OCI-LY7 (cell line): ENCODE measurements at regions not wholly inside any gene's neighbourhood (a gene's known extent, or its start where the extent isn't known, plus 50 kb on each side); places are given as distances from the start of the nearest gene placed in this dataset.

ENCODE experiments used
- BruUV-seq: library from RNA; stranded (reverse); fragments of 400-500 nt; replicated peaks from 2 replicates; lab custom pipeline; 2021; lab: Mats Ljungman, UMichigan
- CTCF ChIA-PET: fragments of 300-600 bp; sonication (Branson Sonifier 250); formaldehyde crosslinking; loops from one replicate; lab custom pipeline; 2022; ENCODE audit warnings: antibody characterized with exemption; ENCODE audit not compliant: unreplicated experiment; lab: Charles Lee
- POLR2A ChIA-PET: fragments of 300-600 bp; sonication (Branson Sonifier 250); formaldehyde crosslinking; loops from one replicate; lab custom pipeline; 2022; ENCODE audit warnings: antibody characterized with exemption; lab: Charles Lee
- DNase-seq: peaks from one replicate; pipeline ENCODE4 v3.0.0-alpha.2; 2015; ENCODE audit warnings: low spot score
- H2AFZ ChIP-seq: fragments of 200-600 bp; sonication (generic), shearing (Covaris generic); 2 replicates; pipeline ENCODE4 v1.6.1; 2014; ENCODE audit warnings: mild to moderate bottlenecking, antibody characterized with exemption, low read length, moderate library complexity
- H3K27ac ChIP-seq: fragments of 200-600 bp; sonication (generic); 2 replicates; pipeline ENCODE4 v1.5.1; 2014; ENCODE audit warnings: mixed run types, low read depth, mild to moderate bottlenecking, moderate library complexity, low read length, inconsistent platforms; ENCODE audit not compliant: poor library complexity, severe bottlenecking
- H3K36me3 ChIP-seq: fragments of 200-600 bp; sonication (generic); 2 replicates; pipeline ENCODE4 v1.6.1; 2014; ENCODE audit warnings: mild to moderate bottlenecking, antibody characterized with exemption, low read length, moderate library complexity, mixed read lengths; ENCODE audit not compliant: insufficient read depth
- H3K4me1 ChIP-seq: fragments of 200-600 bp; sonication (generic); 2 replicates; pipeline ENCODE4 v1.5.1; 2014; ENCODE audit warnings: mild to moderate bottlenecking, low read length; ENCODE audit not compliant: insufficient read depth, poor library complexity, severe bottlenecking
- H3K4me2 ChIP-seq: fragments of 200-600 bp; sonication (generic); 2 replicates; pipeline ENCODE4 v1.6.1; 2014; ENCODE audit warnings: mild to moderate bottlenecking, low read length
- H3K4me3 ChIP-seq: fragments of 200-600 bp; sonication (generic); 2 replicates; pipeline ENCODE4 v1.5.1; 2014; ENCODE audit warnings: mild to moderate bottlenecking, low read depth, low read length; ENCODE audit not compliant: poor library complexity, severe bottlenecking
- H3K79me2 ChIP-seq: fragments of 200-600 bp; sonication (generic); 2 replicates; pipeline ENCODE4 v1.6.1; 2016; ENCODE audit warnings: low read depth, mild to moderate bottlenecking, low read length, moderate library complexity, mixed read lengths; ENCODE audit not compliant: insufficient read depth
- H3K9me2 ChIP-seq: fragments of 200-600 bp; sonication (generic); 2 replicates; pipeline ENCODE4 v1.6.1; 2016; ENCODE audit warnings: mild to moderate bottlenecking, low read length, mixed read lengths; ENCODE audit not compliant: insufficient read depth
- H3K9me3 ChIP-seq: fragments of 200-600 bp; sonication (generic); 2 replicates; pipeline ENCODE4 v1.6.1; 2014; ENCODE audit warnings: mild to moderate bottlenecking, mixed run types, low read length, mixed read lengths
- H4K20me1 ChIP-seq: fragments of 200-600 bp; sonication (generic); 2 replicates; pipeline ENCODE4 v1.6.1; 2014; ENCODE audit warnings: mild to moderate bottlenecking, antibody characterized with exemption, low read length, moderate library complexity, mixed read lengths; ENCODE audit not compliant: insufficient read depth
- EZH2phosphoT487 ChIP-seq: fragments of 200-600 bp; sonication (generic); IDR thresholded peaks from 2 replicates; pipeline ENCODE4 v1.6.1; 2018; ENCODE audit warnings: low read depth, borderline replicate concordance, mild to moderate bottlenecking, mixed run types, antibody characterized with exemption, low read length, moderate library complexity, mixed read lengths
- intact Hi-C: fragments of 100-400 bp; cut with micrococcal nuclease; formaldehyde crosslinking; loops from one replicate; pipeline ENCODE4 v1.10.0; 2022; ENCODE audit not compliant: unreplicated experiment
- TF ChIP-seq, protein P1 (sequence below): fragments of 200-600 bp; sonication (generic); conservative IDR thresholded peaks from 2 replicates; pipeline ENCODE4 v1.5.1; 2014; ENCODE audit warnings: mild to moderate bottlenecking, antibody characterized with exemption, low read length, moderate library complexity, mixed read lengths

DNA sequence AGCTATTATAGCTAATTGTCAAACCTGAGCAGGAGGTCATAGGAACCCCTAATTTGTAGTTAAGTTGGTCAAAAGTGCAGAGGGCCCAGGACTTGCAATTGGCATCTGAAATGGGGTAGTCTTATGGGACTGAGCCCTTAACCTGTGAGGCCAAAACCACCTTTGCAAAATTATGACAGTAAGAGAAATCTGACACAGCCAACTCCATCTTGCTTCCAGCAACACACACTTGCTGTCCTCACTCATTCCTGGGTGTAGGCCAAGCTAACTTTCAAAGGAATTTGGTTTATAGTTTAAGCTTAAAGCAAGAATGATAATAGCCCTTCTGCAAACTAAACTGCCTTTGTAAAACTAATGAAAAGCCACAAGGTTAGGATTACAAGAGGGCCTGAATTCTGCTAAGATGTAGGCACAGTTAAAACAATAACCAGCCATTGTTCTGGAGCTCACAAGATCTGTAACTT lies 57.6 kb upstream of the FRMD4B start:
- H3K79me2 ChIP-seq = no peaks in the 10 kb centered on the region
- POLR2A ChIA-PET = interaction anchor here (1.5 kb wide), 1 partner anchor 8 kb away, joined by 5 read pairs; no protein-coding TSS in a partner anchor
- no peaks in the 10 kb centered on the region for H3K9me3 ChIP-seq
- no peaks in the 10 kb centered on the region for H3K36me3 ChIP-seq
- TF ChIP-seq EZH2phosphoT487 = no peak
- TF ChIP-seq, protein P1, sequence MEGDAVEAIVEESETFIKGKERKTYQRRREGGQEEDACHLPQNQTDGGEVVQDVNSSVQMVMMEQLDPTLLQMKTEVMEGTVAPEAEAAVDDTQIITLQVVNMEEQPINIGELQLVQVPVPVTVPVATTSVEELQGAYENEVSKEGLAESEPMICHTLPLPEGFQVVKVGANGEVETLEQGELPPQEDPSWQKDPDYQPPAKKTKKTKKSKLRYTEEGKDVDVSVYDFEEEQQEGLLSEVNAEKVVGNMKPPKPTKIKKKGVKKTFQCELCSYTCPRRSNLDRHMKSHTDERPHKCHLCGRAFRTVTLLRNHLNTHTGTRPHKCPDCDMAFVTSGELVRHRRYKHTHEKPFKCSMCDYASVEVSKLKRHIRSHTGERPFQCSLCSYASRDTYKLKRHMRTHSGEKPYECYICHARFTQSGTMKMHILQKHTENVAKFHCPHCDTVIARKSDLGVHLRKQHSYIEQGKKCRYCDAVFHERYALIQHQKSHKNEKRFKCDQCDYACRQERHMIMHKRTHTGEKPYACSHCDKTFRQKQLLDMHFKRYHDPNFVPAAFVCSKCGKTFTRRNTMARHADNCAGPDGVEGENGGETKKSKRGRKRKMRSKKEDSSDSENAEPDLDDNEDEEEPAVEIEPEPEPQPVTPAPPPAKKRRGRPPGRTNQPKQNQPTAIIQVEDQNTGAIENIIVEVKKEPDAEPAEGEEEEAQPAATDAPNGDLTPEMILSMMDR = no peak
- CTCF ChIA-PET = no interaction called here
- H3K9me2 ChIP-seq = no peaks in the 10 kb centered on the region
- no peak overlapping the region for H3K27ac ChIP-seq
- intact Hi-C loops = no loop called here
- no peaks in the 10 kb centered on the region for H3K4me1 ChIP-seq
- no peak overlapping the region for H2AFZ ChIP-seq
- DNase-seq = no peak
- H4K20me1 ChIP-seq = no peaks in the 10 kb centered on the region
- BruUV-seq = no TSS peak
- H3K4me3 ChIP-seq = no peak overlapping the region
- H3K4me2 ChIP-seq = no peak overlapping the region

DNA sequence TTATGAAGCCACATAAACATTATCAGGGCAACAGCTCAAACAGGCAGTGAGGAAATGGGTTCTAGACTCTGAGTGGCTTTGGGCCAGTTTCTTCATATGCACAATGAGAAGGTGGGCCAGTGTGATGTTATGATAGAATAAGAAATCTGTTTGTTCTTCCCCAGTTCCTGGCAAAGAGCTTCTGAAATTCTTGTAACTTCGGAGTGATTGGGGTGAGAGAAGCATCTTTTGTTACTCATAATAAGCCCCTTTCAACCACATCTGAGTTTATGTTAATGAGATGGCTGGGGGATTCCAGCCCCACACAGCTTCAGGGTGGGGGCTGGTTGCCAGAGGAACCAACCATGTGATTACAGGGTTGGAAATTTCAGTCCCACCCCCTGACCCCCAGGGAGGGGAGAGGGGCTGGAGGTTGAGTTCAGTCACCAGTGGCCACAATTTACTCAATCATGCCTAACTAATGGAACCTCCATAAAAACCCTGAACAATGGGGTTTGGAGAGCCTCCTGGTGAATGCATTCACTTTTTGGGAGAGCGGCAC lies 57.0 kb upstream of the FRMD4B start:
- no peaks in the 10 kb centered on the region for H3K9me2 ChIP-seq
- no peak overlapping the region for H3K4me2 ChIP-seq
- H3K27ac ChIP-seq = no peak overlapping the region
- BruUV-seq = no TSS peak
- no peaks in the 10 kb centered on the region for H3K79me2 ChIP-seq
- H2AFZ ChIP-seq = no peak overlapping the region
- DNase-seq = no peak
- H3K9me3 ChIP-seq = no peaks in the 10 kb centered on the region
- POLR2A ChIA-PET = interaction anchor here (1.5 kb wide), 1 partner anchor 9 kb away, joined by 5 read pairs; no protein-coding TSS in a partner anchor
- CTCF ChIA-PET = no interaction called here
- no peaks in the 10 kb centered on the region for H3K36me3 ChIP-seq
- no peak overlapping the region for H3K4me3 ChIP-seq
- intact Hi-C loops = no loop called here
- no peaks in the 10 kb centered on the region for H4K20me1 ChIP-seq
- no peaks in the 10 kb centered on the region for H3K4me1 ChIP-seq
- TF ChIP-seq, protein P1 = no peak
- no peak for TF ChIP-seq EZH2phosphoT487

DNA sequence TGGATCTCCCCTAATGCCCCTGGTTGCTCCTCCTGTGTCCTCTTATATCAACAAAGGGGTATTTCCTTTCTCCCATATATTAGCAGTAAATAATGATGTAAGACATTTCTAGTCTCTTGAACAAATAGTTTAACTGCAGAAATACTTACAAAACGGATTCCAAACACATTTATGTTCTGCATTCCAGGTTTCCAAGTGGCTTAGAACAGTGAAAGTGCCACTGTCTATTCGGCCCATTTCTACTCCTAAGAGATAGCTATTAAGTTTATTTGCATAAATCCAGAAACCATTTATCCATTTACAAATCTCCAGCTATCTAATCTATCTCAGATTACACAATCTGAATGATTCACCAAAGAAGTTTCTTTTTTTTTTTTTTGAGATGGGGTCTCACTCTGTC lies 55.8 kb upstream of the FRMD4B start:
- Histone ChIP-seq H3K79me2 (no peaks in the 10 kb centered on the region), H3K4me1 (no peaks in the 10 kb centered on the region), H3K4me2 (no peak overlapping the region), H3K9me3 (no peaks in the 10 kb centered on the region), H3K9me2 (no peaks in the 10 kb centered on the region), H4K20me1 (no peaks in the 10 kb centered on the region), H3K36me3 (no peaks in the 10 kb centered on the region), H2AFZ (no peak overlapping the region), H3K27ac (no peak overlapping the region), H3K4me3 (no peak overlapping the region)
- no peak for TF ChIP-seq EZH2phosphoT487
- TF ChIP-seq, protein P1 = no peak
- DNase-seq = no peak
- BruUV-seq = no TSS peak
- intact Hi-C loops = no loop called here
- ChIA-PET POLR2A (interaction anchor here (0.9 kb wide), 1 partner anchor 280 kb away, joined by 3 read pairs; no protein-coding TSS in a partner anchor), CTCF (no interaction called here)
